HG02938 (cell line): ENCODE measurements at regions not wholly inside any gene's neighbourhood (a gene's known extent, or its start where the extent isn't known, plus 50 kb on each side); places are given as distances from the start of the nearest gene placed in this dataset.

Source experiments
- ATAC-seq: cut with Tn5 transposase; IDR thresholded peaks from one replicate; pipeline ENCODE4 v1.9.1; 2021; ENCODE audit warnings: mild to moderate bottlenecking, moderate library complexity; ENCODE audit not compliant: unreplicated experiment

- ATAC-seq: no peak
Measured at GRCh38 chr12:93197067-93197593, 180.6 kb upstream of the NUDT4 start.

GRCh38 chr12:93198086-93198485 lies 179.6 kb upstream of the NUDT4 start:
- ATAC-seq: no peak

GRCh38 chr12:93199831-93200236 lies 177.9 kb upstream of the NUDT4 start:
- ATAC-seq: no peak

GRCh38 chr12:93200291-93200917 lies 177.3 kb upstream of the NUDT4 start:
- no peak for ATAC-seq

- ATAC-seq: no peak
Measured at GRCh38 chr12:93201990-93202389, 175.7 kb upstream of the NUDT4 start.

GRCh38 chr12:93202688-93203087 lies 175.0 kb upstream of the NUDT4 start:
- no peak for ATAC-seq

GRCh38 chr12:93203361-93203760 lies 174.4 kb upstream of the NUDT4 start:
- ATAC-seq: no peak

GRCh38 chr12:93204896-93205295 lies 172.8 kb upstream of the NUDT4 start:
- no peak for ATAC-seq

GRCh38 chr12:93205361-93205760 lies 172.4 kb upstream of the NUDT4 start:
- no peak for ATAC-seq

- no peak for ATAC-seq
Measured at GRCh38 chr12:93208011-93208410, 169.7 kb upstream of the NUDT4 start.

GRCh38 chr12:93214523-93215289 lies 163.0 kb upstream of the NUDT4 start:
- no peak for ATAC-seq

GRCh38 chr12:93215290-93215678 lies 162.4 kb upstream of the NUDT4 start:
- no peak for ATAC-seq

- no peak for ATAC-seq
Measured at GRCh38 chr12:93219947-93220346, 157.8 kb upstream of the NUDT4 start.

- ATAC-seq: no peak
Measured at GRCh38 chr12:93221841-93222240, 155.9 kb upstream of the NUDT4 start.

GRCh38 chr12:93223440-93224426 lies 154.0 kb upstream of the NUDT4 start:
- no peak for ATAC-seq

- no peak for ATAC-seq
Measured at GRCh38 chr12:93225094-93225493, 152.6 kb upstream of the NUDT4 start.

- no peak for ATAC-seq
Measured at GRCh38 chr12:93226361-93226760, 151.4 kb upstream of the NUDT4 start.

- ATAC-seq: no peak
Measured at GRCh38 chr12:93229494-93230325, 148.0 kb upstream of the NUDT4 start.

GRCh38 chr12:93230326-93230720 lies 147.4 kb upstream of the NUDT4 start:
- no peak for ATAC-seq

GRCh38 chr12:93231938-93232337 lies 145.8 kb upstream of the NUDT4 start:
- ATAC-seq: no peak
